Adrenal gland (tissue), 9 donors: ENCODE measurements at regions not wholly inside any gene's neighbourhood (a gene's known extent, or its start where the extent isn't known, plus 50 kb on each side); places are given as distances from the start of the nearest gene placed in this dataset.

Experiments
- DNase-seq, 7 donors: peaks; one replicate each; pipeline ENCODE4 v3.0.0-alpha.2; 2019 to 2020
- H3K27ac ChIP-seq, 5 donors: fragments of 200-600 bp; sonication (generic) in 4 of 5; 1 replicate in 3 of 5; 2 replicates in 2 of 5; pipeline versions ENCODE4 v1.5.1 to v1.8.0; 2016 to 2020; ENCODE audit warnings: mild to moderate bottlenecking in 1 of 5
- H3K27me3 ChIP-seq: fragments of 200-600 bp; 2 replicates; pipeline ENCODE4 v1.8.0; 2021
- H3K36me3 ChIP-seq, 2 donors: fragments of 200-600 bp; replicated peaks in 1 of 2; 1 replicate in 1 of 2; 2 replicates in 1 of 2; pipeline versions ENCODE4 v1.5.1 to v1.8.0; 2018 to 2022
- H3K4me1 ChIP-seq, 2 donors: fragments of 200-600 bp; replicated peaks in 1 of 2; 1 replicate in 1 of 2; 2 replicates in 1 of 2; pipeline versions ENCODE4 v1.5.1 to v1.8.0; 2018 to 2021
- H3K4me3 ChIP-seq, 4 donors: fragments of 200-600 bp; sonication (generic) in 3 of 4; one replicate each; pipeline ENCODE4 v1.5.1; 2016 to 2018
- H3K9me3 ChIP-seq, 3 donors: fragments of 200-600 bp; sonication (generic) in 1 of 3; replicated peaks in 1 of 3; 1 replicate in 2 of 3; 2 replicates in 1 of 3; pipeline versions ENCODE4 v1.5.1 to v1.8.0; 2016 to 2021
- CTCF ChIP-seq, 6 experiments: fragments of 450-650 bp in 4 of 6; fragments of 200-600 bp in 2 of 6; sonication (generic) in 1 of 6; IDR thresholded peaks; 1 replicate in 5 of 6; 2 replicates in 1 of 6; pipeline versions ENCODE4 v1.5.1 to v1.8.0; 2016 to 2021; ENCODE audit warnings: antibody characterized with exemption in 6 of 6, mild to moderate bottlenecking in 2 of 6, moderate library complexity in 1 of 6
- POLR2A ChIP-seq, 2 donors: fragments of 450-650 bp; IDR thresholded peaks; one replicate each; pipeline ENCODE4 v1.6.1; 2017; ENCODE audit warnings: antibody characterized with exemption in 2 of 2, mild to moderate bottlenecking in 2 of 2, moderate library complexity in 1 of 2
- WGBS, 4 donors: extraction: QIAGEN DNeasy Blood & Tissue Kit in 2 of 4; methylation state at CpG; one replicate each; pipeline versions ENCODE4 v1.1.5 to v1.1.7; 2013 to 2017; 5-methylcytosine and 5-hydroxymethylcytosine counted together
- intact Hi-C, 2 donors: fragments of 100-400 bp; cut with DNase I; formaldehyde crosslinking; loops; one replicate each; pipeline versions ENCODE4 v1.14.1 to v1.15.0; 2022 to 2023
- donor health status: healthy with polysubstance abuse.
- donor health status: Bipolar disorder and iron deficiency.
- donor health status: DM: yes; HTN: yes; CAD: no.
- donor health status: DM: no; HTN: no; CAD: no.
- donor health status: DM: no; HTN: no; CAD: no.

GRCh38 chr3:144942838-144943197, 971.2 kb downstream of the DIPK2A start:
- H3K27me3 ChIP-seq, result no peaks in the 10 kb centered on the region
- WGBS, 4 donors, result 71 to 86% (median 81%) methylated on average over 3 of the region's 3 CpGs
- no peak for DNase-seq
- H3K36me3 ChIP-seq, result no peaks in the 10 kb centered on the region
- H3K9me3 ChIP-seq, result no peaks in the 10 kb centered on the region
- no peaks in the 10 kb centered on the region for H3K4me1 ChIP-seq
- TF ChIP-seq CTCF (IDR thresholded peaks at IDR 0.05), result no peak
- no peak for TF ChIP-seq POLR2A (IDR thresholded peaks at IDR 0.05)
- H3K4me3 ChIP-seq, result no peak overlapping the region
- intact Hi-C loops, result no loop called here
- H3K27ac ChIP-seq, result no peak overlapping the region

- no peak overlapping the region for H3K4me3 ChIP-seq
- WGBS, 4 donors, result 88 to 94% (median 92%) methylated on average over 5 of the region's 5 CpGs
- TF ChIP-seq CTCF (IDR thresholded peaks at IDR 0.05) (no peak), POLR2A (IDR thresholded peaks at IDR 0.05) (no peak)
- no peaks in the 10 kb centered on the region for H3K4me1 ChIP-seq
- no peak overlapping the region for H3K27ac ChIP-seq
- H3K27me3 ChIP-seq, result no peaks in the 10 kb centered on the region
- H3K9me3 ChIP-seq, result no peaks in the 10 kb centered on the region
- no peak for DNase-seq
- intact Hi-C loops, result no loop called here
- no peaks in the 10 kb centered on the region for H3K36me3 ChIP-seq
Measured at GRCh38 chr3:144947895-144948294, 976.3 kb downstream of the DIPK2A start.

GRCh38 chr3:144948711-144949110, 977.1 kb downstream of the DIPK2A start:
- no peak for DNase-seq
- no peaks in the 10 kb centered on the region for H3K36me3 ChIP-seq
- WGBS, 4 donors, result 65 to 82% (median 73%) methylated on average over 2 of the region's 2 CpGs
- H3K4me3 ChIP-seq, result no peak overlapping the region
- no peak for TF ChIP-seq POLR2A (IDR thresholded peaks at IDR 0.05)
- TF ChIP-seq CTCF (IDR thresholded peaks at IDR 0.05), result no peak
- intact Hi-C loops, result no loop called here
- H3K27ac ChIP-seq, result no peak overlapping the region
- H3K27me3 ChIP-seq, result no peaks in the 10 kb centered on the region
- no peaks in the 10 kb centered on the region for H3K9me3 ChIP-seq
- H3K4me1 ChIP-seq, result no peaks in the 10 kb centered on the region

- DNase-seq, result no peak
- Histone ChIP-seq H3K27me3 (no peaks in the 10 kb centered on the region), H3K4me1 (no peaks in the 10 kb centered on the region), H3K4me3 (no peak overlapping the region), H3K36me3 (no peaks in the 10 kb centered on the region), H3K27ac (no peak overlapping the region), H3K9me3 (no peaks in the 10 kb centered on the region)
- 91 to 100% (median 93%) methylated on average over 1 of the region's 1 CpG for WGBS, 4 donors
- intact Hi-C loops, result no loop called here
- no peak for TF ChIP-seq CTCF (IDR thresholded peaks at IDR 0.05)
- TF ChIP-seq POLR2A (IDR thresholded peaks at IDR 0.05), result no peak
Measured at GRCh38 chr3:144953959-144954358, 982.3 kb downstream of the DIPK2A start.
